Activated CD8-positive, alpha-beta memory T cell treated with anti-CD3 and anti-CD28 coated beads, Interleukin-2, amount 50 U/mL, for 4 hours (primary cell): ENCODE measurements at regions not wholly inside any gene's neighbourhood (a gene's known extent, or its start where the extent isn't known, plus 50 kb on each side); places are given as distances from the start of the nearest gene placed in this dataset.
"Not testable (repeated sequence)": the region's sequence is repeated elsewhere in the genome, so short reads cannot be mapped to it uniquely, and the experiment has no call there.

Experiments
- DNase-seq: peaks from one replicate; pipeline ENCODE4 v3.0.0-alpha.2; 2020

- no peak for DNase-seq
Measured at GRCh38 chr10:65614956-65615565, 1310.8 kb upstream of the LRRTM3 start.

DNA sequence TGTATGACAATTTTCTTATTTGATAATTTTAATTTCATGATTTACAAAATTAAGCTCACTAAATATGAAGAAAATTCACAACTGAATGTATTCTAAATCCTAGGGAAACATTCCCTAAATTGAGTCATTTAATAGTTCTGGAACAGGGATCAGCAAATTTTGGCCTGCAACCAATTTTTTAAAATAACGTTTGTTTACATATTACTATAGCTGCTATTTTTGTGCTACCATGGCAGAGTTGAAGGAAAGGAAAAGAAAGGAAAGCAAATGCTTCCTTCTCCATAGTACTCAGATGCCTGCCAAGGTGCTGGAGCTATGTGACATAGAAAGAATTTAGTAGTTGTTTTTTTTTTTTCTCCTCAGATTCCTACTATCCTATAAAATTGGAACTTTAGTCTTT lies 1307.7 kb upstream of the LRRTM3 start:
- DNase-seq, result no peak

GRCh38 chr10:65620404-65621048 lies 1305.3 kb upstream of the LRRTM3 start:
- no peak for DNase-seq

DNA sequence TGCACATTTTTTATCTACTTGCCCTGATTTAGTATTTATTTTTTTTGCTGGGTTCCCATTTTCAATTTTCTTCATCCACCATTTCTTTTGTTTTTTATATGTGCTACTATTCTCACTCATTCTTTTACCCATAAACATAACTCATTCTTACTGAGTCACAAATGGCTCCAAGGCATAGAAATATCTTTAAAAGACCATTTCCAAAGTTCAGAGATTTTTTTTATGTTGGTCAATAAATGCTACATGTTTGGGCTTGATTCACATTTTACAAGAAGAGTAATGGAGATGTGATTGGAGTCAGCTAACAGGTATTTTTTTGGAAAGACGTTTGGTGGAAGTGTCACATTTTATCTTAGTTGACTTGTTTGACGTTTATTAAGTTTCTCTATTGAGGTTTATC lies 1303.2 kb upstream of the LRRTM3 start:
- DNase-seq, result no peak

DNA sequence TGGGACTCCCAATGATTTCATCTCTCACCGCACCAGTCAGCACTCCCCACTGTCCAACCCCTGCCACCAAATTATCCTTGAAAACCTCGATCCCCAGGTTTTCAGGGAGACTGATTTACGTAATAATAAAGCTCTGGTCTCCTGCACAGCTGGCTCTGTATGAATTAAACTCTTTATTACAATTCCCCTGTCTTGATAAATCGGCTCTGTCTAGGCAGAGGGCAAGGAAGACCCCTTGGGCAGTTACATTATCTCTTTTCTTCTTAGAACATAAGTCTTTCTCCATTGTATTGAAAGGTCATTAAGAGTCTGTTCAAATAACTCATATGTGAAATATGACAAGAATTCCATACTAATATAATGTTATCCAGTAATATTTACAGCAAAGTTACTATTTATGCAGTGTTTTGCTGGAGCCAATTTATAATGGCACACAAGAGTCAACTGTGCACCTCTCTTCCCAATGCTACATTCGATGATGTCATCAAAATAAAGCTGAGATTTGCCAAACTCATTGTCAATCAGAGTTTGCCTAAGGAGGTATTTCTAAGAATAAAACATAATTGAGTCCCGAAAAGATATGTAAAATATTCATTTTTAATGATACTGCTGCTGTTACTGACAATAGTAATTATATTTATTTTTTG lies 1297.2 kb upstream of the LRRTM3 start:
- no peak for DNase-seq

GRCh38 chr10:65660006-65660405 lies 1265.8 kb upstream of the LRRTM3 start:
- no peak for DNase-seq

GRCh38 chr10:65670087-65670486 lies 1255.7 kb upstream of the LRRTM3 start:
- no peak for DNase-seq

DNA sequence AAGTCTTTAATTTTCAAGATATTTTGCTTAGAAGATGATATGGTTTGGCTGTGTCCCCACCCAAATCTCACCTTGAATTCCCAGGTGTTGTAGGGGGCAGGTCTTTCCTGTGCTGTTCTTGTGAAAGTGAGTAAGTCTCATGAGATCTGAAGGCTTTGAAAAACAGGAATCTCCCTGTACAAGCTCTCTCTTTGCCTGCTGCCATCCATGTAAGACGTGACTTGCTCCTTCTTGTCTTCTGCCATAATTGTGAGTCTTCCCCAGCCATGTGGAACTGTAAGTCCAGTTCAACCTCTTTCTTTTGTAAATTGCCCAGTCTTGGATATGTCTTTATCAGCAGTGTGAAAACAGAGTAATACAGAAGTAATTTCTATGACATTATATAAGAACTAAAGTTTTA lies 1255.2 kb upstream of the LRRTM3 start:
- not testable (repeated sequence) for DNase-seq

- DNase-seq, result no peak
Measured at GRCh38 chr10:65675236-65675635, 1250.6 kb upstream of the LRRTM3 start.

DNA sequence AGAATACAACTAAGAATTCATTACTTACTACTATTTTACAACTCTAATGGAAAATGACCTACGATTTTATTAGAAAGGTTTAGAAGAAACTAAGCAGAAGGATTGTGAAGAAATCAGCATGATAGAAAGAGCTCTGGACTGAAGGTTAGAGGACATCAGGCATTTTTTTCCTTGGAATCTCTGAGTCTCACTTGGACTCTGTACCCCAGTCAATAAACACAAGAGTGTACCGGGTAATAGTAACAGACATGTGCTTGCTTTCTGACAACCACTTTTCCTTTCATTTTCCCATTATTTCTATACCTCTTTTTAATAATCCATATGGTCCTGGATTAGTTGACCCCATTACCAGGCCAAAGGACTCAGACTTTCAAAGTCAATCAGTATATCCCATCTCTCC lies 1240.9 kb upstream of the LRRTM3 start:
- DNase-seq, result no peak

DNA sequence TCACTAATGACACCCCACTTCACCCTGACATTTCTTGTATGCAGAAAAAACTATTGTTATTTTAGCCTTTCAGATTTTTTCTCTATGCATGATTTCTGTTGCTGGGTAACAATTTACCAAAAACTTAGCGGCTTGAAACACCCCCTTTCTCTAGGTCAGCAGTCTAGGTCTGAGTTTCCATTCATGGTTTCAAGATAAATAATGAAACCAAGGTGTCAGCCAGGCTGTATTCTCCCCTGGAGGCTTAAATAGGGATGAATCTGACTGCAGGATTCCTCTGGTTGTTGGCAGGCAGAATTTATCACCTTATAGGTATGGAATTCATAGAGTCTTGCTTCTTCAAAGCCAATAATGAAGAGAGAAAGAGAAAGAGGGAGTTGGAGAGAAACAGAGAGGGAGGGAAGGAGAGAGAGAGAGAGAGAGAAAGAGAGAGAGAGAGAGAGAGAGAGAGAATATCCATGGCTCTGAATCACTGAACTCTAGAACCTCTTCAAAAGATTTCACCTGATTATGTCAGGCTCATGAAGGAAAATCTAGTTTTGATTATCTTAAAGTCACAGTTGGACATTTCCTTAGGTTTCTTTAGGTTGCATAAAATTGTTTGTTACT lies 1224.6 kb upstream of the LRRTM3 start:
- DNase-seq, result no peak

GRCh38 chr10:65708057-65708456 lies 1217.8 kb upstream of the LRRTM3 start:
- DNase-seq, result no peak

GRCh38 chr10:65710306-65710705 lies 1215.5 kb upstream of the LRRTM3 start:
- no peak for DNase-seq

DNA sequence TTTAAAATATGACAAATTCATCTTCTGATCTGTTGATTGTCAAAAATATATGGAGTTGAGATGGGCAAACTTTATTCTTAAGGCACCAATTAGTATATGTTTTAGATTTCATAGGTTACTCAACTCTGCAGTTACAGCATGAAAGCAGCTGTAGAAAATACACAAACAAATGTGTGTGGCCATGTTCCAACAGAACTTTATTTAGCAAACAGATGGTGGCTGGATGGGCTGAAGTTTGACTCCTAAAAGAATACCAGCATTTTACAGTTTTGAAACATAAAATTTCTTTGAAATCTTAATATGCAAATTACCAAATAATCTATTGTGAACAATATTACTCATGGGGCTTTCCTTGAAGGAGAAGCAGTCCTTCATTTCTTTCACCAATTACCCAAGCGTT lies 1206.0 kb upstream of the LRRTM3 start:
- DNase-seq, result no peak

DNA sequence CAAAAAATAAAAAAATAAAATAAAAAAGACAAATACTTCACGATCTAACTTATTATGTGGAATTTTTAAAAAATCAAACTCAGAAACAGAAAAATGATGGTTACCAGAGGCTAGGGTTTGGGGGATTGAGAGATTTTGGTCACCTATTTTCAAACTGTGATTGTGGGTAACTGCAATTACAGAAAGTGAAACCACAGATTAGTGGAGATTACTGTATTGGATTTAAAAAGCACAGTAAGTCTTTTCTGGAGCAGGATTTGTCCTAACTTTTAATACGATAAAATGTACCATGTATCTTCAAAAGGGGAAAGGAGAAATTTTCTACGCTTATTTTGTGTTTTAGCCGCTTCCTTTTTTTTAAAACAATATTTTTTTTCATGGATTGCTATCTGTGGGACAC lies 1204.9 kb upstream of the LRRTM3 start:
- DNase-seq, result no peak

DNA sequence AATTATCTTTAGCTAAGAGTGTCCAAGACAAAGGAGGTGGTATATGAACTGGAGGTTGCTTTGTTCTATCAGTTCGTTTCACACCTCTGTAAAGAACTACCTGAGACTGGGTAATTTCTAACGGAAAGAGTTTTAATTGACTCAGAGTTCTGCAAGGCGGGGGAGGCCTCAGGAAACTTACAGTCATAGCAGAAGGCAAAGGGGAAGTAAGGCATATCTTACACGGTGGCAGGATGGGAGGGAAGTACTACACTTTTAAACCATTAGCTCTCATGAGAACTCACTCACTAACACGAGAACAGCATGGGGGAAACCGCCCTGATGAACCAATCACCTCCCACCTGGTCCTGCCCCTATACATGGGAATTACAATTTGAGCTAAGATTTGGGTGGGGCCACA lies 1202.3 kb upstream of the LRRTM3 start:
- no peak for DNase-seq

- DNase-seq, result no peak
Measured at GRCh38 chr10:65735382-65735781, 1190.5 kb upstream of the LRRTM3 start.

DNA sequence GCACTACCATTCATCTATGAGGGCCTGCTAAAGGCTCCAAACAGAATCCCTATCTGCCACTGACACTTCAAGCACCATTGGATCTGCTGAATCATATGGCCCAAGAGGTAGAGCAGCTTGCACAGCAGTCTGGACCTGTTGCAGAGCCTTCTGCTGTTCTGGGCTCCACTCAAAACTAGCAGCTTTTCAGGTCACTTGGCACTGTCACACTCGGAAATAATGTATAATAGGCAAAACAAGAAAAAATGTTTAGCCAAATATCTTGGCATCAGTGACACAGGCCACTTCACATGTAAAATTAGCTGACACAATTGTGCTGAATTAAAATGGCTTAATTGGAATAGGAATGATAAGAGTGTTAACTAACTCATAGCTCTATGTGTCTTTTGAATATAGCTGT lies 1182.9 kb upstream of the LRRTM3 start:
- DNase-seq, result no peak

DNA sequence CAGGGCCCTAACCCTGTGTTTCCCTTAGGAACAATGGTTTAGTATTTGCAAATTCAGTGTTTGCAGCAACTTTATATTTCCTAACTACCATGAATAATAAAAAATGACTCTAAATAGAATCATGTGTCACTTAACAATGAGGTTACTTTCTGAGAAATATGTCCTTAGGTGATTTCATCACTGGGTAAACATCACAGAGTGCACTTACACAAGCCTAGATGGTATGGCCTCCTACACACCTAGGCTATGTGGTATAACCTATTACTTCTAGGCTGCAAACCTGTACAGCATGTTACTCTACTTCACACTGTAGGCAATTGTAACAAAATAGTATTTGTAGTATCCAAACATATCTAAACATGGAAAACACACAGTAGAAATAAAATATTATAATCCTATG lies 1174.6 kb upstream of the LRRTM3 start:
- DNase-seq, result no peak

GRCh38 chr10:65751896-65752295 lies 1173.9 kb upstream of the LRRTM3 start:
- DNase-seq, result no peak

DNA sequence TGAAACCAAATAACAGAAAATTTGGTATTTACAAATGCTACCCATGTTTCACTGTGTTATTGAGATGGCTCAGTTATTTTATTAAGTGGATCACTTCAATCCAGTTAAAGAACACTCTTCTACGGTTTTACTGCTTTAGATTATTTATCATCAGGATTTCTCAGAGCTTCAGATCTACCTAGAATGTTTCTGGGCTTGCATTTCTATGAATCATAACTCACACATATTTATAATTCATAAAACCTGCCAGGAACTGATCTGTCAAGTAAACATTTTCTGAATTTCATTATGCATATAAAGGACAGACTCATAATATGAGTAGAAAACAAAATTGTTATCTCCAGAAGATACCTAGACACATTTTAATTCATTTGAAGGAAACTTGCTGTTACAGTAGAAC lies 1172.3 kb upstream of the LRRTM3 start:
- no peak for DNase-seq

DNA sequence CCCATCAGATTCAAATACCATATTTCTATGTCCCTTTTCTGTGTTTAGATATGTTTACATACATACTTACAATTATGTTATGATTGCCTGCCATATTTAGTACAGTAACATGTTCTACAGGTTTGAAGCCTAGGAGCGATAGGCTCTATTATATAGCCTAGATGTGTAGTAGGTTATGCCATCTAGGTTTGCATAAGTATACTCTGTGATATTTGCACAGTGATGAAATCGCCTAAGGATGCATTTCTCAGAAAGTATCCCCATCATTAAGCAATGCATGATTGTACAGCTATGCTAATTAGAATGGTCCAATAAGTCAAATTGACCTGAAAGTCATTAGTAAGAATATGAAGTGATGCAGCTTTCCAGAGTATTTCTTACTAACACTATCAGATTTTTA lies 1171.7 kb upstream of the LRRTM3 start:
- no peak for DNase-seq

- no peak for DNase-seq
Measured at GRCh38 chr10:65762311-65762710, 1163.5 kb upstream of the LRRTM3 start.

GRCh38 chr10:65765006-65765541 lies 1160.8 kb upstream of the LRRTM3 start:
- no peak for DNase-seq
